OCI-LY1 (cell line): ENCODE measurements at regions not wholly inside any gene's neighbourhood (a gene's known extent, or its start where the extent isn't known, plus 50 kb on each side); places are given as distances from the start of the nearest gene placed in this dataset.

ENCODE experiments used
- EZH2 ChIP-seq: fragments of 200-600 bp; sonication (generic), shearing (Covaris generic); IDR thresholded peaks from 2 replicates; pipeline ENCODE4 v1.8.0; 2017; ENCODE audit warnings: borderline replicate concordance, mixed run types, mild to moderate bottlenecking, antibody characterized with exemption, low read length, moderate library complexity, mixed read lengths
- TF ChIP-seq, protein P1 (sequence below): fragments of 200-600 bp; sonication (generic), shearing (Covaris generic); IDR thresholded peaks from 2 replicates; pipeline ENCODE4 v1.5.1; 2017; ENCODE audit warnings: mild to moderate bottlenecking, antibody characterized with exemption, low read length, moderate library complexity, mixed read lengths

DNA sequence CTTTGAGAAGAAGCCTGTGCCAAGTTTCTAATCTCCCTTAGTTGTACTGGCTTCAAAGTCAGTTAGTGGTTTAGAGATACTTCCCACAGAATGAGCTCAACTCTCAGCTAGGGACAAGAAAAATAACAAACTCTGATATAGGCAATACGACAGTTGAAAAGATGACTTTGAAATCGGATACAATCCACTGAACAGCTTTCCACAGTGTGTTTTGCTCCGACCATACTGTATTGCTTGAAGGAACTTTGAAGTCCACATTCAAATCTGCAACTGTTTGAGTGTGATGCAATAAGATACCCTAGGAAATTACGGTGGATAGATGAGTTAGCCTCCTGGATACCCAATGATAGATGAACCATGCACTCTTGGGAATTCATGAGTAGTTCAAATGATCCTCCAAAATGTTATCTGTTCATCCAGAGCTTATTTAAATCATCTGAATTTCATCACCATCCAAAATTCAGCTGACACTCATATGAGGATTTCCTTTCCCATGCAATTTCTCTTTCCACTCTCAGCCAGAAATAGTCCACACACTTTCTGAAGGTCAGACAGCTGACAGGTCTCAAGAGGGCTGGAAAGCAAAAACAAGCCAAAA, 443.8 kb downstream of the HAO1 start:
- TF ChIP-seq, protein P1, sequence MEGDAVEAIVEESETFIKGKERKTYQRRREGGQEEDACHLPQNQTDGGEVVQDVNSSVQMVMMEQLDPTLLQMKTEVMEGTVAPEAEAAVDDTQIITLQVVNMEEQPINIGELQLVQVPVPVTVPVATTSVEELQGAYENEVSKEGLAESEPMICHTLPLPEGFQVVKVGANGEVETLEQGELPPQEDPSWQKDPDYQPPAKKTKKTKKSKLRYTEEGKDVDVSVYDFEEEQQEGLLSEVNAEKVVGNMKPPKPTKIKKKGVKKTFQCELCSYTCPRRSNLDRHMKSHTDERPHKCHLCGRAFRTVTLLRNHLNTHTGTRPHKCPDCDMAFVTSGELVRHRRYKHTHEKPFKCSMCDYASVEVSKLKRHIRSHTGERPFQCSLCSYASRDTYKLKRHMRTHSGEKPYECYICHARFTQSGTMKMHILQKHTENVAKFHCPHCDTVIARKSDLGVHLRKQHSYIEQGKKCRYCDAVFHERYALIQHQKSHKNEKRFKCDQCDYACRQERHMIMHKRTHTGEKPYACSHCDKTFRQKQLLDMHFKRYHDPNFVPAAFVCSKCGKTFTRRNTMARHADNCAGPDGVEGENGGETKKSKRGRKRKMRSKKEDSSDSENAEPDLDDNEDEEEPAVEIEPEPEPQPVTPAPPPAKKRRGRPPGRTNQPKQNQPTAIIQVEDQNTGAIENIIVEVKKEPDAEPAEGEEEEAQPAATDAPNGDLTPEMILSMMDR: no peak
- no peak for TF ChIP-seq EZH2
